ENCODE measurements at regions not wholly inside any gene's neighbourhood (a gene's known extent, or its start where the extent isn't known, plus 50 kb on each side); places are given as distances from the start of the nearest gene placed in this dataset.
A peak's percentile ranks its signal among the peaks of the same experiment; 100 is the strongest.

GRCh38 chr17:73899839-73900238 is 255.6 kb upstream of the SDK2 start:
- Histone ChIP-seq H3K9me3 (ENCODE audit: low read depth, low read length) (no peaks in the 10 kb centered on the region), H3K27ac (no peak overlapping the region), H3K4me3 (no peak overlapping the region), H3K36me3 (ENCODE audit: insufficient read depth, low read length) (no peaks in the 10 kb centered on the region), H3K9ac (ENCODE audit: insufficient read length) (no peak overlapping the region)
- no peak for DNase-seq (ENCODE audit: low read depth, low spot score)
- TF ChIP-seq POLR2AphosphoS5 (IDR thresholded peaks at IDR 0.05; ENCODE audit: borderline replicate concordance, low read depth, low read length), result no peak
- TF ChIP-seq EZH2 (IDR thresholded peaks at IDR 0.05), result no peak
- TF ChIP-seq FOXP2 (optimal IDR thresholded peaks at IDR 0.05; ENCODE audit: control extremely low read depth, extremely low read length, insufficient read depth), result no peak

GRCh38 chr17:73900516-73900915 is 256.3 kb upstream of the SDK2 start:
- Histone ChIP-seq H3K9ac (ENCODE audit: insufficient read length) (no peak overlapping the region), H3K36me3 (ENCODE audit: insufficient read depth, low read length) (no peaks in the 10 kb centered on the region)
- TF ChIP-seq EZH2 (IDR thresholded peaks at IDR 0.05), result no peak
- no peak for TF ChIP-seq FOXP2 (optimal IDR thresholded peaks at IDR 0.05; ENCODE audit: control extremely low read depth, extremely low read length, insufficient read depth)
- TF ChIP-seq POLR2AphosphoS5 (IDR thresholded peaks at IDR 0.05; ENCODE audit: borderline replicate concordance, low read depth, low read length), result no peak

GRCh38 chr17:73901249-73901648 is 257.0 kb upstream of the SDK2 start:
- no peak for DNase-seq (ENCODE audit: low read depth, low spot score)
- no peaks in the 10 kb centered on the region for H3K9me3 ChIP-seq (ENCODE audit: low read depth, low read length)
- no peak overlapping the region for H3K9ac ChIP-seq (ENCODE audit: insufficient read length)
- TF ChIP-seq EZH2 (IDR thresholded peaks at IDR 0.05), result no peak
- no peak for TF ChIP-seq POLR2AphosphoS5 (IDR thresholded peaks at IDR 0.05; ENCODE audit: borderline replicate concordance, low read depth, low read length)
- no peak for TF ChIP-seq FOXP2 (optimal IDR thresholded peaks at IDR 0.05; ENCODE audit: control extremely low read depth, extremely low read length, insufficient read depth)
- H3K4me3 ChIP-seq, result no peak overlapping the region
- no peak overlapping the region for H3K27ac ChIP-seq
- no peaks in the 10 kb centered on the region for H3K36me3 ChIP-seq (ENCODE audit: insufficient read depth, low read length)

More at GRCh38 chr17:73900516-73900915, 256.3 kb upstream of the SDK2 start:
- Histone ChIP-seq H3K4me3 (no peak overlapping the region), H3K27ac (no peak overlapping the region), H3K9me3 (ENCODE audit: low read depth, low read length) (no peaks in the 10 kb centered on the region)
- no peak for DNase-seq (ENCODE audit: low read depth, low spot score)

GRCh38 chr17:73901661-73902415 is 257.6 kb upstream of the SDK2 start:
- H3K9ac ChIP-seq (ENCODE audit: insufficient read length), result no peak overlapping the region
- no peak overlapping the region for H3K27ac ChIP-seq

GRCh38 chr17:73902416-73903181 is 258.4 kb upstream of the SDK2 start:
- Histone ChIP-seq H3K27ac (no peak overlapping the region), H3K9ac (ENCODE audit: insufficient read length) (no peak overlapping the region), H3K9me3 (ENCODE audit: low read depth, low read length) (no peaks in the 10 kb centered on the region), H3K36me3 (ENCODE audit: insufficient read depth, low read length) (no peaks in the 10 kb centered on the region), H3K4me3 (no peak overlapping the region)
- no peak for DNase-seq (ENCODE audit: low read depth, low spot score)
- TF ChIP-seq EZH2 (IDR thresholded peaks at IDR 0.05) (peak; percentile 50), POLR2AphosphoS5 (IDR thresholded peaks at IDR 0.05; ENCODE audit: borderline replicate concordance, low read depth, low read length) (no peak)

More at GRCh38 chr17:73901661-73902415, 257.6 kb upstream of the SDK2 start:
- no peaks in the 10 kb centered on the region for H3K36me3 ChIP-seq (ENCODE audit: insufficient read depth, low read length)
- no peak for TF ChIP-seq FOXP2 (optimal IDR thresholded peaks at IDR 0.05; ENCODE audit: control extremely low read depth, extremely low read length, insufficient read depth)
- no peak for TF ChIP-seq POLR2AphosphoS5 (IDR thresholded peaks at IDR 0.05; ENCODE audit: borderline replicate concordance, low read depth, low read length)
- no peak for TF ChIP-seq EZH2 (IDR thresholded peaks at IDR 0.05)
- DNase-seq (ENCODE audit: low read depth, low spot score), result no peak
- H3K4me3 ChIP-seq, result no peak overlapping the region
- H3K9me3 ChIP-seq (ENCODE audit: low read depth, low read length), result no peaks in the 10 kb centered on the region

- H3K9me3 ChIP-seq (ENCODE audit: low read depth, low read length), result no peaks in the 10 kb centered on the region
- no peak overlapping the region for H3K9ac ChIP-seq (ENCODE audit: insufficient read length)
- H3K4me3 ChIP-seq, result no peak overlapping the region
- no peak overlapping the region for H3K27ac ChIP-seq
- no peak for DNase-seq (ENCODE audit: low read depth, low spot score)
- TF ChIP-seq EZH2 (IDR thresholded peaks at IDR 0.05) (no peak), POLR2AphosphoS5 (IDR thresholded peaks at IDR 0.05; ENCODE audit: borderline replicate concordance, low read depth, low read length) (no peak), FOXP2 (optimal IDR thresholded peaks at IDR 0.05; ENCODE audit: control extremely low read depth, extremely low read length, insufficient read depth) (no peak)
- H3K36me3 ChIP-seq (ENCODE audit: insufficient read depth, low read length), result no peaks in the 10 kb centered on the region
These were observed 262.9 kb upstream of the SDK2 start for GRCh38 chr17:73906896-73907870.

- TF ChIP-seq POLR2AphosphoS5 (IDR thresholded peaks at IDR 0.05; ENCODE audit: borderline replicate concordance, low read depth, low read length), result no peak
- TF ChIP-seq FOXP2 (optimal IDR thresholded peaks at IDR 0.05; ENCODE audit: control extremely low read depth, extremely low read length, insufficient read depth), result no peak
- no peak for TF ChIP-seq EZH2 (IDR thresholded peaks at IDR 0.05)
- Histone ChIP-seq H3K9me3 (ENCODE audit: low read depth, low read length) (no peaks in the 10 kb centered on the region), H3K9ac (ENCODE audit: insufficient read length) (no peak overlapping the region), H3K4me3 (no peak overlapping the region), H3K36me3 (ENCODE audit: insufficient read depth, low read length) (no peaks in the 10 kb centered on the region), H3K27ac (no peak overlapping the region)
- DNase-seq (ENCODE audit: low read depth, low spot score), result no peak
These were observed 264.9 kb upstream of the SDK2 start for GRCh38 chr17:73909186-73909585.

GRCh38 chr17:73910206-73910605 is 266.0 kb upstream of the SDK2 start:
- Histone ChIP-seq H3K27ac (no peak overlapping the region), H3K9ac (ENCODE audit: insufficient read length) (no peak overlapping the region), H3K36me3 (ENCODE audit: insufficient read depth, low read length) (no peaks in the 10 kb centered on the region), H3K9me3 (ENCODE audit: low read depth, low read length) (no peaks in the 10 kb centered on the region), H3K4me3 (no peak overlapping the region)
- TF ChIP-seq POLR2AphosphoS5 (IDR thresholded peaks at IDR 0.05; ENCODE audit: borderline replicate concordance, low read depth, low read length), result no peak
- no peak for DNase-seq (ENCODE audit: low read depth, low spot score)

All from SK-N-MC (cell line).